ENCODE measurements at regions not wholly inside any gene's neighbourhood (a gene's known extent, or its start where the extent isn't known, plus 50 kb on each side); places are given as distances from the start of the nearest gene placed in this dataset.
A peak's percentile ranks its signal among the peaks of the same experiment; 100 is the strongest.

GRCh38 chr6:25122622-25123237 lies 156.4 kb upstream of the CARMIL1 start:
- Histone ChIP-seq H3K27ac (ENCODE audit: low read depth, low read length) (no peak overlapping the region), H3K4me1 (ENCODE audit: control insufficient read depth, insufficient read depth, low read length) (no peaks in the 10 kb centered on the region), H3K36me3 (ENCODE audit: control insufficient read depth, insufficient read depth, low read length) (peaks cover 5% of the 10 kb centered on the region)

GRCh38 chr6:25124216-25124715 lies 154.9 kb upstream of the CARMIL1 start:
- Histone ChIP-seq H3K27ac (ENCODE audit: low read depth, low read length) (no peak overlapping the region), H3K4me1 (ENCODE audit: control insufficient read depth, insufficient read depth, low read length) (no peaks in the 10 kb centered on the region), H3K27me3 (ENCODE audit: control insufficient read depth, insufficient read depth, low read length) (no peaks in the 10 kb centered on the region), H3K4me3 (ENCODE audit: low read length) (no peak overlapping the region), H3K36me3 (ENCODE audit: control insufficient read depth, insufficient read depth, low read length) (peaks cover 5% of the 10 kb centered on the region), H3K9ac (ENCODE audit: low read length) (no peak overlapping the region)

More at GRCh38 chr6:25122622-25123237, 156.4 kb upstream of the CARMIL1 start:
- H3K9ac ChIP-seq (ENCODE audit: low read length) = no peak overlapping the region
- no peak overlapping the region for H3K4me3 ChIP-seq (ENCODE audit: low read length)
- H3K27me3 ChIP-seq (ENCODE audit: control insufficient read depth, insufficient read depth, low read length) = no peaks in the 10 kb centered on the region

GRCh38 chr6:25125736-25126135 lies 153.4 kb upstream of the CARMIL1 start:
- Histone ChIP-seq H3K27me3 (ENCODE audit: control insufficient read depth, insufficient read depth, low read length) (no peaks in the 10 kb centered on the region), H3K27ac (ENCODE audit: low read depth, low read length) (no peak overlapping the region), H3K9ac (ENCODE audit: low read length) (no peak overlapping the region), H3K36me3 (ENCODE audit: control insufficient read depth, insufficient read depth, low read length) (peaks cover 5% of the 10 kb centered on the region), H3K4me1 (ENCODE audit: control insufficient read depth, insufficient read depth, low read length) (no peaks in the 10 kb centered on the region), H3K4me3 (ENCODE audit: low read length) (no peak overlapping the region)

GRCh38 chr6:25127076-25127837 lies 151.9 kb upstream of the CARMIL1 start:
- H3K36me3 ChIP-seq (ENCODE audit: control insufficient read depth, insufficient read depth, low read length) = peaks cover 5% of the 10 kb centered on the region
- H3K4me1 ChIP-seq (ENCODE audit: control insufficient read depth, insufficient read depth, low read length) = no peaks in the 10 kb centered on the region
- H3K27ac ChIP-seq (ENCODE audit: low read depth, low read length) = no peak overlapping the region
- H3K4me3 ChIP-seq (ENCODE audit: low read length) = no peak overlapping the region
- no peaks in the 10 kb centered on the region for H3K27me3 ChIP-seq (ENCODE audit: control insufficient read depth, insufficient read depth, low read length)
- no peak overlapping the region for H3K9ac ChIP-seq (ENCODE audit: low read length)

GRCh38 chr6:25130518-25130917 lies 148.7 kb upstream of the CARMIL1 start:
- Histone ChIP-seq H3K27ac (ENCODE audit: low read depth, low read length) (no peak overlapping the region), H3K27me3 (ENCODE audit: control insufficient read depth, insufficient read depth, low read length) (no peaks in the 10 kb centered on the region), H3K4me1 (ENCODE audit: control insufficient read depth, insufficient read depth, low read length) (no peaks in the 10 kb centered on the region), H3K9ac (ENCODE audit: low read length) (no peak overlapping the region), H3K36me3 (ENCODE audit: control insufficient read depth, insufficient read depth, low read length) (no peaks in the 10 kb centered on the region), H3K4me3 (ENCODE audit: low read length) (no peak overlapping the region)

- H3K36me3 ChIP-seq (ENCODE audit: control insufficient read depth, insufficient read depth, low read length) = no peaks in the 10 kb centered on the region
- peaks cover 5% of the 10 kb centered on the region for H3K4me1 ChIP-seq (ENCODE audit: control insufficient read depth, insufficient read depth, low read length)
- no peak overlapping the region for H3K4me3 ChIP-seq (ENCODE audit: low read length)
- H3K27me3 ChIP-seq (ENCODE audit: control insufficient read depth, insufficient read depth, low read length) = no peaks in the 10 kb centered on the region
- H3K9ac ChIP-seq (ENCODE audit: low read length) = no peak overlapping the region
- no peak overlapping the region for H3K27ac ChIP-seq (ENCODE audit: low read depth, low read length)
Observed at GRCh38 chr6:25132934-25133333, 146.2 kb upstream of the CARMIL1 start.

- H3K4me1 ChIP-seq (ENCODE audit: control insufficient read depth, insufficient read depth, low read length) = peaks cover 5% of the 10 kb centered on the region
- H3K4me3 ChIP-seq (ENCODE audit: low read length) = no peak overlapping the region
- no peaks in the 10 kb centered on the region for H3K27me3 ChIP-seq (ENCODE audit: control insufficient read depth, insufficient read depth, low read length)
- no peak overlapping the region for H3K9ac ChIP-seq (ENCODE audit: low read length)
- H3K27ac ChIP-seq (ENCODE audit: low read depth, low read length) = no peak overlapping the region
- no peaks in the 10 kb centered on the region for H3K36me3 ChIP-seq (ENCODE audit: control insufficient read depth, insufficient read depth, low read length)
Observed at GRCh38 chr6:25133568-25133967, 145.6 kb upstream of the CARMIL1 start.

GRCh38 chr6:25136854-25137253 lies 142.3 kb upstream of the CARMIL1 start:
- Histone ChIP-seq H3K4me3 (ENCODE audit: low read length) (peak overlapping the region; percentile 61), H3K27ac (ENCODE audit: low read depth, low read length) (peak overlapping the region; percentile 79), H3K36me3 (ENCODE audit: control insufficient read depth, insufficient read depth, low read length) (no peaks in the 10 kb centered on the region), H3K4me1 (ENCODE audit: control insufficient read depth, insufficient read depth, low read length) (peaks cover 5% of the 10 kb centered on the region), H3K27me3 (ENCODE audit: control insufficient read depth, insufficient read depth, low read length) (no peaks in the 10 kb centered on the region), H3K9ac (ENCODE audit: low read length) (peak overlapping the region; percentile 27)

GRCh38 chr6:25137480-25137879 lies 141.7 kb upstream of the CARMIL1 start:
- H3K4me1 ChIP-seq (ENCODE audit: control insufficient read depth, insufficient read depth, low read length) = peaks cover 5% of the 10 kb centered on the region
- peak overlapping the region; percentile 43 for H3K9ac ChIP-seq (ENCODE audit: low read length)
- H3K4me3 ChIP-seq (ENCODE audit: low read length) = peak overlapping the region; percentile 79
- H3K27ac ChIP-seq (ENCODE audit: low read depth, low read length) = peak overlapping the region; percentile 68
- H3K36me3 ChIP-seq (ENCODE audit: control insufficient read depth, insufficient read depth, low read length) = no peaks in the 10 kb centered on the region
- no peaks in the 10 kb centered on the region for H3K27me3 ChIP-seq (ENCODE audit: control insufficient read depth, insufficient read depth, low read length)

GRCh38 chr6:25137916-25138232 lies 141.3 kb upstream of the CARMIL1 start:
- peak overlapping the region; percentile 79 for H3K4me3 ChIP-seq (ENCODE audit: low read length)
- peak overlapping the region; percentile 43 for H3K9ac ChIP-seq (ENCODE audit: low read length)
- no peaks in the 10 kb centered on the region for H3K27me3 ChIP-seq (ENCODE audit: control insufficient read depth, insufficient read depth, low read length)
- peaks cover 5% of the 10 kb centered on the region for H3K4me1 ChIP-seq (ENCODE audit: control insufficient read depth, insufficient read depth, low read length)
- H3K27ac ChIP-seq (ENCODE audit: low read depth, low read length) = peak overlapping the region; percentile 68
- H3K36me3 ChIP-seq (ENCODE audit: control insufficient read depth, insufficient read depth, low read length) = no peaks in the 10 kb centered on the region

- H3K36me3 ChIP-seq (ENCODE audit: control insufficient read depth, insufficient read depth, low read length) = no peaks in the 10 kb centered on the region
- H3K9ac ChIP-seq (ENCODE audit: low read length) = peak overlapping the region; percentile 74
- H3K27me3 ChIP-seq (ENCODE audit: control insufficient read depth, insufficient read depth, low read length) = no peaks in the 10 kb centered on the region
- peak overlapping the region; percentile 68 for H3K27ac ChIP-seq (ENCODE audit: low read depth, low read length)
- H3K4me3 ChIP-seq (ENCODE audit: low read length) = peak overlapping the region; percentile 79
- H3K4me1 ChIP-seq (ENCODE audit: control insufficient read depth, insufficient read depth, low read length) = peaks cover 5% of the 10 kb centered on the region
Observed at GRCh38 chr6:25138233-25138933, 140.8 kb upstream of the CARMIL1 start.

GRCh38 chr6:25138934-25139415 lies 140.2 kb upstream of the CARMIL1 start:
- Histone ChIP-seq H3K36me3 (ENCODE audit: control insufficient read depth, insufficient read depth, low read length) (no peaks in the 10 kb centered on the region), H3K27me3 (ENCODE audit: control insufficient read depth, insufficient read depth, low read length) (no peaks in the 10 kb centered on the region), H3K4me1 (ENCODE audit: control insufficient read depth, insufficient read depth, low read length) (peaks cover 5% of the 10 kb centered on the region), H3K4me3 (ENCODE audit: low read length) (peak overlapping the region; percentile 79), H3K27ac (ENCODE audit: low read depth, low read length) (peak overlapping the region; percentile 68), H3K9ac (ENCODE audit: low read length) (no peak overlapping the region)

Data from rectal smooth muscle tissue (tissue), 1 donor.